HCT116 (cell line): ENCODE measurements at regions not wholly inside any gene's neighbourhood (a gene's known extent, or its start where the extent isn't known, plus 50 kb on each side); places are given as distances from the start of the nearest gene placed in this dataset.

Experiments used
- CTCF ChIP-seq, 3 experiments: fragments of 200-600 bp in 1 of 3; sonication (generic) in 1 of 3; IDR thresholded peaks in 2 of 3; conservative IDR thresholded peaks in 1 of 3; 2 replicates each; pipeline ENCODE4 v1.5.1; 2012 to 2017; ENCODE audit warnings: low read depth in 2 of 3, low read length in 2 of 3, antibody characterized with exemption in 1 of 3, borderline replicate concordance in 1 of 3, control low read depth in 1 of 3, mild to moderate bottlenecking in 1 of 3, mixed read lengths in 1 of 3, mixed run types in 1 of 3, moderate library complexity in 1 of 3; ENCODE audit not compliant: insufficient read depth in 1 of 3
- EZH2 ChIP-seq: fragments of 200-600 bp; sonication (generic); IDR thresholded peaks from 2 replicates; pipeline ENCODE4 v1.6.1; 2017; ENCODE audit warnings: antibody characterized with exemption, mixed run types
- JUND ChIP-seq: IDR thresholded peaks from 2 replicates; pipeline ENCODE4 v1.6.1; 2012
- POLR2A ChIP-seq: IDR thresholded peaks from 2 replicates; pipeline ENCODE4 v1.7.0; 2011; ENCODE audit warnings: borderline replicate concordance; ENCODE audit not compliant: insufficient read depth, insufficient read length; ENCODE audit errors: extremely low read depth
- REST ChIP-seq: IDR thresholded peaks from 2 replicates; pipeline ENCODE4 v1.6.1; 2012; ENCODE audit warnings: low read depth
- YY1 ChIP-seq: IDR thresholded peaks from 2 replicates; pipeline ENCODE4 v1.6.1; 2011; ENCODE audit warnings: low read length, low read depth, moderate library complexity, mild to moderate bottlenecking; ENCODE audit not compliant: insufficient replicate concordance; ENCODE audit errors: extremely low read depth

DNA sequence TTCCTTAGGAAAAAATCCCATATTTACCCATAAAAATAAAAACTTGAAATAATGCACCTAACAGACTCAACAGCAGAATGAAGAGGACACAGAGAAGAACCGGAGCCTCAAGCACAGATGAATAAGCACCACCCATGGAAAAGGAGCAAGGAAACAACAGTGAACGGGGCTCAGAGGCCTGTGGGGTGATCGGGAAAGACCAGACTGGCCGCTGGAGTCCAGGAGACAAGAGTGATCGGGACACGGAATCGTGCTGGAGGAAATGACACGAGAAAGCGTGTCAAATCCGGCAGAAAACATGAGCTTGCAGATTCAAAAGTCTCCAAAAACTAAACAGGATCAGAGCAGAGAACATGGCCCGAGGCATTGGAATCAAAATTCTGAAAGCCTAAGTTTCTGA, 448.0 kb upstream of the SALL3 start:
- TF ChIP-seq CTCF (IDR thresholded peaks at IDR 0.05 in 2 of 3, conservative IDR thresholded peaks at IDR 0.05 in 1 of 3; ENCODE audit: borderline replicate concordance in 1 of 3, insufficient read depth in 1 of 3, low read depth in 2 of 3, low read length in 2 of 3) (no peak), POLR2A (no peak), YY1 (no peak), JUND (no peak), REST (no peak), EZH2 (no peak)
